Tibial nerve (tissue), 4 donors: ENCODE measurements at regions not wholly inside any gene's neighbourhood (a gene's known extent, or its start where the extent isn't known, plus 50 kb on each side); places are given as distances from the start of the nearest gene placed in this dataset.

Source experiments
- EP300 ChIP-seq, 2 donors: sonication (generic); formaldehyde crosslinking; IDR thresholded peaks; one replicate each; pipeline ENCODE4 v1.6.1; 2017; ENCODE audit warnings: antibody characterized with exemption in 2 of 2, mild to moderate bottlenecking in 1 of 2
- POLR2A ChIP-seq, 2 donors: fragments of 450-650 bp; IDR thresholded peaks; one replicate each; pipeline ENCODE4 v1.6.1; 2017; ENCODE audit warnings: antibody characterized with exemption in 2 of 2, mild to moderate bottlenecking in 2 of 2, moderate library complexity in 2 of 2
- TF ChIP-seq, protein P1 (sequence below), 5 experiments: fragments of 200-600 bp in 3 of 5; fragments of 450-650 bp in 2 of 5; sonication (generic) in 3 of 5; IDR thresholded peaks; one replicate each; pipeline ENCODE4 v1.5.1; 2016 to 2019; ENCODE audit warnings: antibody characterized with exemption in 5 of 5, mild to moderate bottlenecking in 3 of 5, moderate library complexity in 2 of 5

DNA sequence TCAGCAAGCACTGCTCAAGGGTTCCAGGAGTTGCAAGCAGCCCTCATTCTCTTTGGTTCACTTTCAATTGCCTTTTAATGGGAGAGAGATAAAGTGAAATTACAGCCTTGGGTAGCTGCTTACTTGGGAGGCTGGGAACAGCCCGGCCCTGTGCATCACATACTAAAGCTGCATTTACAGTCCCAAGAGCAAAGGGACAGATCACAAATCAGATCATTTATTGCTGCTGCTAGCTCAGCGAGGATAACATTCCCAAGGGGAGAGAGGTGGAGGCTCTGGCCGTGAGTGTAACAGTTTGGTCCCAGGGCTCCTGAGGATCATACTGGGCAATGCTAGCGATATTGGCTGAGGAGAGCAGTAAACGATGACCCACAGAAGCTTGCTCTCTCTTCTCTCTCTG, 133.1 kb downstream of the CDH26 start:
- TF ChIP-seq, protein P1, sequence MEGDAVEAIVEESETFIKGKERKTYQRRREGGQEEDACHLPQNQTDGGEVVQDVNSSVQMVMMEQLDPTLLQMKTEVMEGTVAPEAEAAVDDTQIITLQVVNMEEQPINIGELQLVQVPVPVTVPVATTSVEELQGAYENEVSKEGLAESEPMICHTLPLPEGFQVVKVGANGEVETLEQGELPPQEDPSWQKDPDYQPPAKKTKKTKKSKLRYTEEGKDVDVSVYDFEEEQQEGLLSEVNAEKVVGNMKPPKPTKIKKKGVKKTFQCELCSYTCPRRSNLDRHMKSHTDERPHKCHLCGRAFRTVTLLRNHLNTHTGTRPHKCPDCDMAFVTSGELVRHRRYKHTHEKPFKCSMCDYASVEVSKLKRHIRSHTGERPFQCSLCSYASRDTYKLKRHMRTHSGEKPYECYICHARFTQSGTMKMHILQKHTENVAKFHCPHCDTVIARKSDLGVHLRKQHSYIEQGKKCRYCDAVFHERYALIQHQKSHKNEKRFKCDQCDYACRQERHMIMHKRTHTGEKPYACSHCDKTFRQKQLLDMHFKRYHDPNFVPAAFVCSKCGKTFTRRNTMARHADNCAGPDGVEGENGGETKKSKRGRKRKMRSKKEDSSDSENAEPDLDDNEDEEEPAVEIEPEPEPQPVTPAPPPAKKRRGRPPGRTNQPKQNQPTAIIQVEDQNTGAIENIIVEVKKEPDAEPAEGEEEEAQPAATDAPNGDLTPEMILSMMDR (IDR thresholded peaks at IDR 0.05), result no peak
- TF ChIP-seq EP300 (IDR thresholded peaks at IDR 0.05) (no peak), POLR2A (IDR thresholded peaks at IDR 0.05) (no peak)
